SK-N-DZ (cell line): ENCODE measurements at regions not wholly inside any gene's neighbourhood (a gene's known extent, or its start where the extent isn't known, plus 50 kb on each side); places are given as distances from the start of the nearest gene placed in this dataset.
"Not testable (repeated sequence)": the region's sequence is repeated elsewhere in the genome, so short reads cannot be mapped to it uniquely, and the experiment has no call there.

Source experiments
- DNase-seq: peaks from one replicate; pipeline ENCODE4 v3.0.0-alpha.2; 2015; ENCODE audit warnings: low spot score

GRCh38 chr18:78494204-78495085 lies 485.2 kb upstream of the SALL3 start:
- DNase-seq = no peak

- no peak for DNase-seq
Measured at GRCh38 chr18:78495550-78495949, 484.1 kb upstream of the SALL3 start.

GRCh38 chr18:78496079-78496478 lies 483.5 kb upstream of the SALL3 start:
- DNase-seq = no peak

GRCh38 chr18:78497641-78498040 lies 482.0 kb upstream of the SALL3 start:
- no peak for DNase-seq

GRCh38 chr18:78499586-78499985 lies 480.0 kb upstream of the SALL3 start:
- DNase-seq = no peak

GRCh38 chr18:78501251-78501650 lies 478.4 kb upstream of the SALL3 start:
- DNase-seq = no peak

GRCh38 chr18:78503129-78503528 lies 476.5 kb upstream of the SALL3 start:
- no peak for DNase-seq

- DNase-seq = peak; percentile 2
Measured at GRCh38 chr18:78505851-78506461, 473.7 kb upstream of the SALL3 start.

- DNase-seq = no peak
Measured at GRCh38 chr18:78507217-78507616, 472.4 kb upstream of the SALL3 start.

GRCh38 chr18:78508228-78508824 lies 471.3 kb upstream of the SALL3 start:
- not testable (repeated sequence) for DNase-seq

- no peak for DNase-seq
Measured at GRCh38 chr18:78510091-78510490, 469.5 kb upstream of the SALL3 start.

GRCh38 chr18:78510636-78511035 lies 469.0 kb upstream of the SALL3 start:
- no peak for DNase-seq

GRCh38 chr18:78511666-78512601 lies 467.7 kb upstream of the SALL3 start:
- DNase-seq = no peak

GRCh38 chr18:78514910-78515670 lies 464.5 kb upstream of the SALL3 start:
- no peak for DNase-seq

- no peak for DNase-seq
Measured at GRCh38 chr18:78517328-78517727, 462.3 kb upstream of the SALL3 start.

- no peak for DNase-seq
Measured at GRCh38 chr18:78517973-78518372, 461.6 kb upstream of the SALL3 start.

- no peak for DNase-seq
Measured at GRCh38 chr18:78518805-78519204, 460.8 kb upstream of the SALL3 start.

GRCh38 chr18:78519394-78520062 lies 460.1 kb upstream of the SALL3 start:
- DNase-seq = no peak

- no peak for DNase-seq
Measured at GRCh38 chr18:78521136-78521535, 458.5 kb upstream of the SALL3 start.

- no peak for DNase-seq
Measured at GRCh38 chr18:78521744-78522143, 457.9 kb upstream of the SALL3 start.
